Stimulated activated CD4-positive, alpha-beta T cell treated with anti-CD3 and anti-CD28 coated beads, Interleukin-12 subunit alpha, Interleukin-12 subunit beta, amount 100 ng/mL, for 4 hours (primary cell): ENCODE measurements at regions not wholly inside any gene's neighbourhood (a gene's known extent, or its start where the extent isn't known, plus 50 kb on each side); places are given as distances from the start of the nearest gene placed in this dataset.
A peak's percentile ranks its signal among the peaks of the same experiment; 100 is the strongest.
"Not testable (repeated sequence)": the region's sequence is repeated elsewhere in the genome, so short reads cannot be mapped to it uniquely, and the experiment has no call there.

Source experiments
- DNase-seq: peaks from one replicate; pipeline ENCODE4 v3.0.0-alpha.2; 2020

DNA sequence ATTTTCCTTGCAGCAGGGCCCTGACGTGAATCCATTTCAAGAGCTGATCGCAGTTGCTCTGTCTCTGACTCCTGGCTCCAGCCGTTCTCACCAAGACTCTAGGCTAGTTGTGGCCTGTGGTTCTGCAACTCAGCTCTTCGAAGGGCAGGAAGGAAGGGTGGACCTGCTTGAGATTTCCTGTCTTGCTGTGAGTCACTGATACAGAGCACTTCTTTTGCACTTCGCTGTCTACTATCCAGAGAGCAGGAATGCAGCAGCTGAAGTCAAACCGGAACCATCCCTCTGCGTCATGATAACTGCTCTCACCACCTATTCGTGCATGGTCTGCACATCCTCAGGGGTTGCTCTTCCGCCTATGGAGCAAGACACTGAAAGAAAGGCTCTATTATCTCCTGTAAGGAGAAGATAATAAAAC, 59.7 kb downstream of the RAP2B start:
- peak; percentile 35 for DNase-seq

DNA sequence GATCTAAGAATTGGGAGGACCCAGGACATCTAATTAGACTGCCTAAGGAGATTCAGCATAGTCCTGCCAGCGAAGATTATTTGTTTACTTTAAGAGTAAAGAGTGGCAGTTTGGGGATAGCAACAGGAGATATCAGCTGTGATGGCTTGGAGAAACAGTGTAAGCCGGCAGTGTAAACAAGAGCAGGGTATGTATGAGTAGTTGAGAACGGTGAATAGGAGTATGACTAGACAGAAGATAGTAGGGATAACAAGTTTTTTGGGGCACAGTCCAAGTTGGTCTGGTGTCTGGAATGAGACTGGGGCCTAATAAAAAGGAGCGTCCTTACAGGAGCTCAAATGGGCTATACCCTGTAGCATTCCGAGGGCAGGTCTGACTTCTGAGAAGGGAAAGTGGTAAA, 64.9 kb downstream of the RAP2B start:
- not testable (repeated sequence) for DNase-seq

DNA sequence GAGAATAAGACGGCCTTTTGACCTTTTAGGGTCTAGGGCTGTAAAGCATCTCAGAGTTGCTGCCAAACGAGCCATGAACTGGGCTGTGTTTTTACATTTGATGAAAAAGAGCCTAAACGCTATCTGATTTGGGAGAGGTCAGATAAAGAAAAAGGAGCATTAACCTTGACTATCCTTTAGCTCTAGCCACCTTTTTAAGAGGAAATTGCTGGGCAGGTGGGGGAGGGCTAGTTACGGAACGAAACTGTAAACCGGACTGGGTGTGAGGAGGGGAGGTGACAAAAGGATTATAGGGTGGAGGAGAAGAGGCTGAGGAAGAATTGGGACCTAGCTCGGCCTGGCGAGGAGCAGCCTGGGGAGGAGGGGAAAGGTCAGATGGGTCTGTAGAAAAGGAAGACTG, 68.4 kb downstream of the RAP2B start:
- not testable (repeated sequence) for DNase-seq

DNA sequence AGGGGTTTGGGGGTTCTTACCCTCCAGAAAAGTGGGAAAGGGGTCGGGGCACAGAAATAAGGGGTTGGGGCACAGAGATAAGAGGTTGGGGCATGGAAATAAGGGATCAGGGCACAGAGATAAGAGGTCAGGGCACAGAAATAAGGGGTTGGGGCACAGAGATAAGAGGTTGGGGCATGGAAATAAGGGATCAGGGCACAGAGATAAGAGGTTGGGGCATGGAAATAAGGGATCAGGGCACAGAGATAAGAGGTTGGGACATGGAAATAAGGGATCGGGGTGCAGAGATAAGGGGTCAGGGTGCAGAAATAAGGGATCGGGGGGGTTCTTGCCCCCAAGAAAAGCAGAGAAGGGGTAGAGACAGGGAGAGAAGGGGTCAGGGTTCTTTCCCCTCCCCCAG, 69.2 kb downstream of the RAP2B start:
- DNase-seq = not testable (repeated sequence)

DNA sequence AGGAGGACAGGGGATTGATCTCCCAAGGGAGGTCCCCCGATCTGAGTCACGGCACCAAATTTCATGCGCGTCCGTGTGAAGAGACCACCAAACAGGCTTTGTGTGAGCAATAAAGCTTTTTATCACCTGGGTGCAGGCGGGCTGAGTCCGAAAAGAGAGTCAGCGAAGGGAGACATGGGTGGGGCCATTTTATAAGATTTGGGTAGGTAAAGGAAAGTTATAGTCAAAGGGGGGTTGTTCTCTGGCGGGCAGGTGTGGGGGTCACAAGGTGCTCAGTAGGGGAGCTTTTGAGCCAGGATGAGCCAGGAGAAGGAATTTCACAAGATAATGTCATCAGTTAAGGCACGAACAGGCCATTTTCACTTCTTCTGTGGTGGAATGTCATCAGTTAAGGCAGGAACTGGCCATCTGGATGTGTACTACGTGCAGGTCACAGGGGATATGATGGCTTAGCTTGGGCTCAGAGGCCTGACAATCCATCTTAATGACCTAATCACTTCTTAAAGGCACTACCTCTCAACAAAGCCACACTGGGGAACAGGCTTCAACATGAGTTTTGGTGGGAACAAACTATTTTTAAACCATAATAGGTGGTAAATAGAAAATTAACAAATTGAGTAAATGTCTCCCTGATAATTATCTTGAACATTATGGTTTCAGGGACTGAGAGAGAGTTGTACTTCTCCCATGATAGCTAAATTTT, 70.2 kb downstream of the RAP2B start:
- DNase-seq = not testable (repeated sequence)

DNA sequence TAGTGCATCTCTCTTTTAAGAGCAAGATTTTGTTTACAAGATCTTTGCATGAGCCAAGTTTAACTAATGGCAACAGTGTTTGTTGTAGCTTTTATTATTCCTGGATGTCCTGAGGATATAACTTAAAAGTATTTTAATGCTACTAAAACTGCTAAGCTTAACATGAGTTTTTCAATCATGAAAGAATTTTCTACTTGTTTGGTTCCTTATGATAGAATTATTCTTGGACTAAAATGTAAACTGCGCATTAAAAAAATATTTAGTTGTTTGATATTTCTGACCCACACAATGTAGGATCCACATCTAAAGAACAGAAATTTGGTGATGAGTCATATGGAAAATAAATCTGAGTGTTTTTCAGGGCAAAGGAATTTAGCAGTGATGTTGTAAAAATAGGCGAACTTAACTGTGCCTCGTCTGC, 70.8 kb downstream of the RAP2B start:
- no peak for DNase-seq

DNA sequence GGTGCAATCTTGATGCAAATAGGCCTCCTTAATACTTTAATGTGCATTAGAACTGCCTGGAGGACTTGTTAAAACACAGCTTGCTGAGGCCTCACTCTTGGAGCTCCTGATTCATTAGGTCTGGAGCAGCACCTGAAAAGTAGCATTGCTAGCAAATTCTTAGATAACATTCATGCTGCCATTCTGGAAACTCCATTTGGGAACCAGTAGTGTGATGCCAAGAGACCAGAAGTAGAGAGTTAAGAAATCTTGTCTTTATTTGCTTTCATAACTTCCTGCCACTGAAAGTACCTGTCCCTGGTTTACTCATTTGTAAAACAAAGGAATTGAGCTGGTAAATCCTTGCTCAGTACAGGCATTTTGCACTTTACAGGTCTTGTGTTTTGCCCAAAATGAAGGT, 72.0 kb downstream of the RAP2B start:
- DNase-seq = no peak

DNA sequence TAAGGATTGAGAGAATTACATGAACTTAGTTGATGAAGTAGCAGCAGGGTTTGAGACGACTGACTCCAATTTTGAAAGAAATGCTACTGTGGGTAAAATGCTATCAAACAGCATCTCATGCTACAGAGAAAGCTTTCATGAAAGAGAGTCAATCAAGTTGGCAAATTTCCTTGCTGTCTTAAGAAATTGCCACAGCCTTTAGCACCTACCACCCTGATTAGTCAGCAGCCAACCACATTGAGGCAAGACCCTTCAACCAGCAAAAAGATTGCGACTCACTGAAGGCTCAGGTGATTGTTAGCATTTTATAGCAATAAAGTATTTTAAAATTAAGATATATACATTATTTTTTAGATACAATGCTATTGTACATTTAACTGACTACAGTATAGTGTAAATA, 80.9 kb downstream of the RAP2B start:
- no peak for DNase-seq

DNA sequence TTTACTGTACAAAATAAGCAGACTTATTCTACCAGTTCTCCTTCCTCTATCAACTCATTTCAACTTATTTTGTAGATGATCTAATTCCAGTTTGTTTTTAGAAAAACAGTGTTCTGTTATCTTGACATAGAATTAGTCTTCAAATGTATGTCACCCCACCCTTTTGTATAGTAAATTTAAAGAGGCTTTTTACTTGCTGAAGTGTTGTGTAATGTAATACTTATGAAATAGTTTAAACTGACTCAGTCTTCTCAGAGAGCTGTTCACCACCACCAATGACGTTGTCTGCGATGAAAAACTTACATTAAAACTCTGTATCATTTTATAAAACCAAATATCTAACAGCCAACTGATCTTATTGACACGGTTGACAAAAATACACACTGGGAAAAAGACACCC, 82.9 kb downstream of the RAP2B start:
- no peak for DNase-seq

DNA sequence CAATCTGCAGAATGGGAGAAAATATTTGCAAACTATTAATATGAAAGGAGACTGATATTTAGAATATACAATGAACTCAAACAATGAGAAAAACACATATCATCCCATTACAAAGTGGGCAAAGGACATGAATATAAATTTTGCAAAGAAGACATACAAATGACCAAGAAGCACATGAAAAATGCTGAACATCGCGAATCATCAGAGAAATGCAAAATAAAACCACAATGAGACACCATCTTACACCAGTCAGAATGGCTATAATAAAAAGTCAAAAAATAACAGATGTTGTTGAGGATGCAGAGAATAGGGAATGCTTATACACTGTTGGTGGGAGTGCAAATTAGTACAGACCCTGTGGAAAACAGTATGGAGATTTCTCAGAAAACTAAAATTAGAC, 83.6 kb downstream of the RAP2B start:
- DNase-seq = no peak

DNA sequence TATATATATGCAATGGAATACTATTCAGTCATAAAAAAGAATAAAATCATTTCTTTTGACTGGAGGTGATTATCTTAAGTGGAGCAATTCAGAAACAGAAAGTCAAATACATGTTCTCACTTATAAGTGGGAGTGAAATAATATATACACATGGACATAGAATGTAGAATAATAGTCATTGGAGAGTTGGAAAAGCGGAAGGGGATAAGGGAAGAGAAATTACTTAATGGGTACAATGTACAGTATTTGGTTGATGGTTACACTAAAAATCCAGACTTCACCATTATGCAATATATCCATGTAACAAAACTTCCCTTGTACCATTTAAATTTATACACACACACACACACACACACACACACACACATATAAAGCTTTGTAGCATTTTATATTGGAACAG, 84.3 kb downstream of the RAP2B start:
- DNase-seq = no peak

DNA sequence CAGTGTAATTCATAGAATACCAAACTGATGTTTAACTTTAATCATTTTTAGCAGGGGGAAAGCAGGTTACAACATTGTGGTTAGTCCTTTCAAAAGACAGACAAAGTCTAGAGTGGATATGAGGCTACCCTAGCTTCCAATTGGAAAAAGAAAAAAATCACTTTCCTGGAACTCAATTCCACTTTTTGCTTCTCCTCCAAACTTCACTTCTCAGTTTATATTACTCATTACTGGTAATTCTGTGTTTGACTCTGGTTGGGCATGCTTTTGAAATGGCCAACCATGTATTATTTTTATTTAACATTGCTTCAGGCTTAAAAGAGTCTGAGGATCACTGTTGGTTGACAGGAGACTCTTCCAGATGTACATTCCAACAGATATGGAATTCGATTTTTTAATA, 84.8 kb downstream of the RAP2B start:
- DNase-seq = no peak

DNA sequence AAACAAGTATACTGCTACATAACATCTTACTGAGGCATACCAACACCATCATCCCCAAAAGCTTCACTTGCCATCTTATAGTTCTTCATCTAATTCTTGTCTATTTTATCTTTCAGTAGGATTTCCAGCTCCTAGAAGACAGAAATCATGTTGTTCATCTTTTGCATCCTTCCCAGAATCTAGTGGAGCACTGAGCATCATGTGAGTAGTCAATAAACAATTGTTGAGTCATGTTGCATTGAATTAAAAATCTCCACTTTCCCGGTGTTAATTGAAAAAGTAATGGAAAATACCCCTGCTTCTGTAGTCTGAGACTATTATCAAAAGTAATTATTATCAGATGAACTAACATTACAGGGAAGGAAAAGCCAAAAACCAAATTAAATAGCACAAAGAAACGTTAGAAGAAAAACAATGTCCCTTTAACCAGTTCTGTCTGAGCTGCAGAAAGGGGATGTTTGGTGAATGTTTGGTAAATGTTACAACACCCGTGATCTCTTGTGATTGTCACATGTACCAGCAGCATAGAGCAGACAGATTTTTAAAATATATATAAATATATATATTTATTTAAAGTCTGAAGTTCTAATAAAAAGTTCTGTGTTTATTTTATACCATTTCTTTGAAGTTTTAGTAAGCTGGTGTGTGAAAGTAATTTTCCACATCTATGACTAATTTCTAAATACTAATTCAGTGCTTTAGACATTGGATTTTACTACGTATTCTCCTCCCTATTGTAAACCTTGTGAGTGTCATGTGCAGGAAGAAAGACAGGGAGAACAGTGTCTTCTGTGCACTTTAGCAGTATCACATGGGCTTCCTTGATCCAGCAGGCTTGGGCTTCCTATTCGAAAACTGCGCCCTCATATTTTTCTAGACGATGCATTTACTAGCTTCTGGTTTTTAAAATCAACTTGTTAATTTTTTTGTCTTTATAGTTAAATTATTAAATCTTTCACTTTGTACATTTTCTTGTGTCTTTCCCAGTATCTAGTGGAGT, 85.6 kb downstream of the RAP2B start:
- DNase-seq = no peak

DNA sequence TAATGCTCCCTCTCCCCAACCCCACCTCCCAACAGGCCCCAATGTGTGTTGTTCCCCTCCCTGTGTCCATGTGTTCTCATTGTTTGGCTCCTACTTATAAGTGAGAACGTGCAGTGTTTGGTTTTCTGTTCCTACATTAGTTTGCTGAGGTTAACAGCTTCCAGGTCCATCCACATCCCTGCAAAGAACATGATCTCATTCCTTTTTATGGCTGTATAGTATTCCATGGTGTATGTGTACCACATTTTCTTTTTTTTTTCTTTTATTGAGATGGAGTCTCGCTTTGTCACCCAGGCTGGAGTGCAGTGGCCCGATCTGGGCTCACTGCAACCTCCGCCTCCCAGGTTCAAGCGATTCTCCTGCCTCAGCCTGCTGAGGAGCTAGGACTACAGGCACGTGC, 86.8 kb downstream of the RAP2B start:
- not testable (repeated sequence) for DNase-seq

DNA sequence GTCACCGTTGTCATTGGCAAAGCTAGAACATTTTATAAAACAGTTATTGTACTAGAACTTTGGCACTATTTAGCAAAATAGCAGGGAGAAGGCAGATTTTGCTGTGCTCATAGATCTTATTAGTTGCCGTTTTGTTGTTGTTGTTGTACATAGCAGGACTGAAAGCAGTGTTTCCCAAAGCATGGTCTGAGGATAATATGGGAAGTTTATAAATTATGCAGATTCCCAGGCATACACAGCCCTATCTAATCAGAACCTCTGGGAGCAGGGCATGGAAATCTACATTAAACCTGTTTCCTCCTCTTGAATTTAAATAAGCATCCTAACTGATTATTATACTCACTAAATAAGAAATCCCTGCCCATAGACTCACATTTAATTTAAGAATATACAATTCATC, 87.9 kb downstream of the RAP2B start:
- no peak for DNase-seq

DNA sequence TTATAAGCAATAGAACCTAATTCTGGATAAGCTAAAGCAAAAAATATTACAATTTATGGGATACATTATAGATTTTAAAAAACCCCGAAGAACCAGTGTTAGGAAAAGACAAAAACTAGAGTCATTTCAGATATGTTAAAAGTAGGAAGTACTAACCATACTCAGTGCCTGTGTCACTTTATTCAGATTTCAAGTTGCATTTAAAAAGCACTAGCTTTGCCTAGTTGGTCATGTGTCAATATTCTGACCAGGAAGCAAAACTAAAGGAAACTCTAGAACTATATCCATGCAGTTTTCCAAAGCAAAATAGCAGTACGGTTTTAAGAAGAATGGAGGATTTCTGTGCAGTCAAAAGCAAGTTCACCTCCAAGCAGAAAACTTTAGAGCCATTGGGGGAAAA, 88.4 kb downstream of the RAP2B start:
- no peak for DNase-seq

DNA sequence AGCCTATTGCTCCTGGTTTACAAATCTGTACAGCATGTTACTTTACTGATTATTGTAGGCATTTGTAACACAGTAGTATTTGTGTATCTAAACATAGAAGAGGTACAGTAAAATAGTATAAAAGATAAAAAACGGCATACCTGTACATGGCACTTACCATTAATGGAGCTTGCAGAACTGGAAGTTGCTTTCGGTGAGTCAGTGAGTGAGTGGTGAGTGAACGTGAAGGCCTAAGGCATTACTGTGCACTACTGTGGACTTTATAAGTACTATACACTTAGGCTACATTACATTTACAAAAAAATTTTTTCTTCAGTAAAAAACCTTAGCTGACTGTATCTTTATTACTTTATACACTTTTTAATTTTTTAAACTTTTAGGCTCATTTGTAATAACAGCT, 90.9 kb downstream of the RAP2B start:
- no peak for DNase-seq

DNA sequence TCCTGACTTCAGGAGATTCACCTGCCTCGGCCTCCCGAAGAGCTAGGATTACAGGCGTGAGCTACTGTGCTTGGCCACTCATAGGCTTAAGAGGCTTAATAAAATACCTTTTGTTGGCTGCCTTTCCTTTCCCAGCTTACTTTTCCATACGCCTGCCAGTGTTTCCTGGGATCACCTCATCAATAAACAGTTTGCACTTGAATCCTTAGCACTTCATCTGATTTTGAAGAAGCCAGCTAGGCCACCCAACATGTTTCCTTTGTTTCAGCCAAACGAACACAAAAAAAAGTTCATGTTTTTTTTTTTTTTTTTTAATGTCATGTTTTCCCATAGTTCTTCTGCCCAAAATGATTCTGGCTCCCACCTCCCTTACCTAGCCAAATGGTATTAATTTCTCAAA, 92.3 kb downstream of the RAP2B start:
- DNase-seq = no peak

DNA sequence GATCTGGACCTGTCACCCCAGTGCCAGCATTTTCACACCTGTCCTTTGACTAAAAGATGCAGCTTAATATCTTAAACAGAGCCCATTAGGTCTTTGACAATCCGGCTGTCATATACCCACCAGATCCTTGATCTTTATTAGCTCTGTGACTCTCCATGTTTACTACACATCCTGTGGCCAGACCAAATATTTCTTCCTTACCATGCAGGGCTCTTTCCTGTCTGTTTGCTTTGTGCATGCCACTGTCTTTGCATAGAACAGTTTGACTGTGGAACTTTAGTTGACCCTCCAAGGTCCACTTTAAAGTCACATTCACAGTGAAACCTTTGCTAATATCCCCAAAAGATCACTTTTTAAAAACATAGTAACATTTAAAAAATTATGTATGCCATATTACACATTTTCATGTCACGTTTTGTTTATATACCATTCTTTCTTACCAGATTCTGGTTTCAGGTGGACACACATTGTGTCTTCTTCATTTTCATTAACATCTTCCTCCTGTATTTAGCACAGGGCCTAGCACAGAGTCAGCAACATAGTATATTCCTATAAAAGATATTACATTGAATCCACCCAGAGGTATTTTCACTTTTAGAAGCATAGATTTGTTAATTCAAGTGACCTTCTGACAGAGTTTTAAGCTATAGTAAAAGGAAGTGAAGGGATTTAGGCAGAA, 95.8 kb downstream of the RAP2B start:
- DNase-seq = no peak

DNA sequence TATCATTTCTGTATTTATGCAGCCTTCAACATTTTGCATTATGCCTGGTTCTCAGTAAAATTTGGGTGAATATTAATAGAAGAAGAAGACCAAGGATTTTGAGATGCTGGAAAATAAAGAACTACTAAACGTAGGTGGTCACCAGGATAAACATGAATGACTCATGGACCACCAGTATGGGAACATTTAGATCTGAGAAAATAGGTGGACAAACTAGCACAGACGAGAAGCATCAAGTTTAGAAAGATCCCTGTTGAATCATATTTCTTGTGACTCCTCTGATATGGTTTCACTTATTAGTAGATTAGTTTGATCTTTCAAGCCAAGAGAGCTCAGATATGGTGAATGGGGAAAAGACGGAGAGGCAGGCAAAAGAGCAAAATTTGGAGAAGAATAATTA, 97.9 kb downstream of the RAP2B start:
- DNase-seq = no peak

DNA sequence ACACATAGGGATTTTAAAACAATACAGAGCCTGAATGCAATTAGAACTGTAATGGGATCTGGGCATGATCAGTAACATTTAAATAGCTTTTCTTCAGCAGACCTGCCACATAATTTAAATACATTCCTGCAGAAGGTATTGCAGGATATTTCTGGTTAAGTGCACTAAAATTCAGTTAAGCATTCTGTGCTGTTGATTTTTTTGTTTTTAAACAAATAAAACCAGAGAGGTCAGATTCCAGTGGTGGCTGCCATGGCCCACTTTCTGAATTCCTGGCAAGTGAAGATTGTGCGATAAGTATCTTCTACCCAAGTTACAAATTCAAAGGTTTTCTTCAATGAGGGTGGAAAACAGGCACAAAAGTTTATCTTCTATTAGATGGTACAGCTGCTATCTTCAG, 98.7 kb downstream of the RAP2B start:
- no peak for DNase-seq

DNA sequence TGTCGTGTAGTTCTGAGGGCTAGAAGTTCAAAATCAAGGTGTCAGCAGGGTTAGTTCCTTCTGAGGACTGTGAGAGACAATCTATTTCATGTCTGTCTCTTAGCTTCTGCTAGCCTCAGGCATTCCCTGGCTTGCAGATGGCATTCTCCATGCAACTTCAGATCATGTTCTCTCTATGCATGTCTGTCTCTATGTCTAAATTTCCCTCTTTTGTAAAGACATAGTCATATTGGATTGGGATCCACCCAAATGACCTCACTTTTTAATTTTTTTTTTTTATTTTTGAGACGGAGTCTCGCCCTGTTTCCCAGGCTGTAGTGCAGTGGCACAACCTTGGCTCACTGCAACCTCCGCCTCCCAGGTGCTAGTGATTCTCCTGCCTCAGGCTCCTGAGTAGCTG, 104.6 kb downstream of the RAP2B start:
- DNase-seq = no peak

DNA sequence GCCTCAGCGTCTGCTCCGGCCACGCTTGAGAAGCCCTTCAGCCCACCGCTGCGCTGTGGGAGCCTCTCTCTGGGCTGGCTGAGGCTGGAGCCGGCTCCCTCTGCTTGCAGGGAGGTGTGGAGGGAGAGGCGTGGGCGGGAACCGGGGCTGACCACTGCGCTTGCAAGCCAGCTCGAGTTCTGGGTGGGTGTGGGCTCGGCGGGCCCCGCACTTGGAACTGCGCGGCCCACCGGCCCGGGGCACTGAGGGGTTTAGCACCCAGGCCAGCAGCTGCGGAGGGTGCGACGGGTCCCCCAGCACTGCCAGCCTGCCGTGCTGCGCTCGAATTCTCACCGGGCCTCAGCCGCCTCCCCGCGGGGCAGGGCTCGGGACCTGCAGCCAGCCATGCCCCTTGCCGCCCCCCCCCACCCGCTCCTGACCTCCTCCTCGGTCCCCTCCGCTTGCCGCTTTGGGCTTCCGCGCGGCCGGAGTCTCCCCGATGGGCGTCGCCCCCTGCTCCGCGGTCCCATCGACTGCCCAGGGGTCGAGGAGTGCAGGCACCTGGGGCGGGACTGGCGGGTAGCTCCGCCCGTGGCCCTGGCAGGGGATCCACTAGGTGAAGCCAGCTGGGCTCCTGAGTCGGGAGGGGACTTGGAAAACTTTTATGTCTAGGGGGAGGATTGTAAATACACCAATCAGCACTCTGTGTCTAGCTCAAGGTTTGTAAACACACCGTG, 106.7 kb downstream of the RAP2B start:
- no peak for DNase-seq
